Stimulated activated effector memory CD8-positive, alpha-beta T cell treated with anti-CD3 and anti-CD28 coated beads, Interleukin-12 subunit alpha, Interleukin-12 subunit beta, amount 100 ng/mL, for 72 hours (primary cell): ENCODE measurements at regions not wholly inside any gene's neighbourhood (a gene's known extent, or its start where the extent isn't known, plus 50 kb on each side); places are given as distances from the start of the nearest gene placed in this dataset.
A peak's percentile ranks its signal among the peaks of the same experiment; 100 is the strongest.
"Not testable (repeated sequence)": the region's sequence is repeated elsewhere in the genome, so short reads cannot be mapped to it uniquely, and the experiment has no call there.

ENCODE experiments used
- ATAC-seq: fragments of 150-1000 bp; cut with Tn5 transposase; 2 replicates; pipeline ENCODE4 v1.10.0; 2021
- DNase-seq, 2 donors: peaks; one replicate each; pipeline ENCODE4 v3.0.0; 2021 to 2022; ENCODE audit warnings: low spot score in 2 of 2
- H3K27ac Mint-ChIP-seq: one replicate; pipeline ENCODE4 v1.8.0; 2022; ENCODE audit warnings: mild to moderate bottlenecking, mixed read lengths
- H3K36me3 Mint-ChIP-seq: one replicate; pipeline ENCODE4 v1.8.0; 2022; ENCODE audit warnings: mild to moderate bottlenecking, mixed read lengths
- H3K4me1 Mint-ChIP-seq: one replicate; pipeline ENCODE4 v1.8.0; 2022; ENCODE audit warnings: mixed read lengths
- H3K4me3 Mint-ChIP-seq: one replicate; pipeline ENCODE4 v1.8.0; 2022; ENCODE audit warnings: mild to moderate bottlenecking, mixed read lengths
- H3K9me3 Mint-ChIP-seq: one replicate; pipeline ENCODE4 v1.8.0; 2022; ENCODE audit warnings: mixed read lengths

- H3K9me3 Mint-ChIP-seq = no peaks in the 10 kb centered on the region
- DNase-seq = no peak
- no peak for ATAC-seq
- no peak overlapping the region for H3K4me3 Mint-ChIP-seq
- H3K36me3 Mint-ChIP-seq = no peaks in the 10 kb centered on the region
- no peak overlapping the region for H3K27ac Mint-ChIP-seq
- no peaks in the 10 kb centered on the region for H3K4me1 Mint-ChIP-seq
These were observed 71.1 kb upstream of the WNT7B start for GRCh38 chr22:46047841-46048595.

DNA sequence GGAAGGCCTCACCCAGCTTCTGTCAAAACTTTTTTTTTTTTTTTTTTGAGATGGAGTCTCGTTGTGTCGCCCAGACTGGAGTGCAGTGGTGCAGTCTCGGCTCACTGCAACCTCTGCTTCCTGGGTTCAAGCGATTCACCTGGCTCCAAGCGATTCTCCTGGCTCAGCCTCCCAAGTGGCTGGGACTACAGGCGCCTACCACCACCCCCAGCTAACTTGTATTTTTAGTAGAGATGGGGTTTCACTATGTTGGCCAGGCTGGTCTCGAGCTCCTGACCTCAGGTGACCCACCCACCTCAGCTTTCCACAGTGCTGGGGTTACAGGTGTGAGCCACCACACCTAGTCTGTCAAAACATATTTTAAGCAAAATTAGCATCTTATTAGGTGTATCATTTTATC, 71.7 kb upstream of the WNT7B start:
- not testable (repeated sequence) for H3K4me1 Mint-ChIP-seq, DNase-seq, H3K9me3 Mint-ChIP-seq, H3K4me3 Mint-ChIP-seq, ATAC-seq, H3K36me3 Mint-ChIP-seq, H3K27ac Mint-ChIP-seq

GRCh38 chr22:46049726-46050450, 72.9 kb upstream of the WNT7B start:
- ATAC-seq (no peak), DNase-seq (no peak)
- H3K36me3 Mint-ChIP-seq = no peaks in the 10 kb centered on the region
- H3K27ac Mint-ChIP-seq = no peak overlapping the region
- H3K9me3 Mint-ChIP-seq = no peaks in the 10 kb centered on the region
- no peaks in the 10 kb centered on the region for H3K4me1 Mint-ChIP-seq
- H3K4me3 Mint-ChIP-seq = no peak overlapping the region

- Mint-ChIP-seq H3K36me3 (no peaks in the 10 kb centered on the region), H3K4me1 (no peaks in the 10 kb centered on the region), H3K27ac (no peak overlapping the region), H3K9me3 (no peaks in the 10 kb centered on the region), H3K4me3 (no peak overlapping the region)
- no peak for DNase-seq
- no peak for ATAC-seq
These were observed 73.5 kb upstream of the WNT7B start for GRCh38 chr22:46050451-46050845.

DNA sequence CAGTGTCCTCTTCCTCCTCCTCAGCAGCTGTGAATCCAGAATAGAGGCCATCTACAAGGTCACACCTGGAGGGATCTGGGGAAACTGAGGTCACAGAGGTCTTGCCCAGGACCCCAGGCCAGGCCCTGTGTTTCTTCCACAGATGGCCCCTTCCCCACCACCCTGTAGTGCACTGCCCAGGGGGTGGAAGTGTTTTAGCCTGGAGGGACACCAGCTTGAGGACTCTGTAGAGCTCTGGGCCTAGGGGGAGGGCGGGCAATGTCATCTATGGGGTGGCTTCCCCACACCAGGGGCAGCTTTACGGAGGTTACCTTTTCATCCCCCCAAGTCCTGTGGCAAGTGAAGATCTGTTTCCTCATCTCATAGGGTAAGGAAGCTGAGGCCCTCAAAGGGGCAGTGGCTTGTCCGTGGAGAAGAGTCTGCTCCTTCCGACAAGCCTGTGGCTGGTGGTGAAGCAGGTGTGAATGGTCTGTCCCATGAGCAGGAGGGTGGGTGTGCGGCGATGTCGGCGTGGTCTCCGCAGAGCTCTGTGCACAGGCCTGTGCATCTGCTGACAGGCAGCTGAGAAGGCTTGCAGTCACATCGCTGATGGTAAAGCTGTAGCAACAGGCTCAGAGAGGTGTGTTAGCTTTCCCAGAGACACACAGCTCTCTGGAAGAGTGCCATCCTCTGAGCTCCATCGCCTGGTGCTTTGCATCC, 74.1 kb upstream of the WNT7B start:
- no peak for DNase-seq
- no peak for ATAC-seq
- H3K4me1 Mint-ChIP-seq = no peaks in the 10 kb centered on the region
- no peaks in the 10 kb centered on the region for H3K9me3 Mint-ChIP-seq
- H3K4me3 Mint-ChIP-seq = no peak overlapping the region
- no peaks in the 10 kb centered on the region for H3K36me3 Mint-ChIP-seq
- H3K27ac Mint-ChIP-seq = no peak overlapping the region

- H3K4me1 Mint-ChIP-seq = no peaks in the 10 kb centered on the region
- no peak overlapping the region for H3K4me3 Mint-ChIP-seq
- ATAC-seq = no peak
- H3K9me3 Mint-ChIP-seq = no peaks in the 10 kb centered on the region
- H3K27ac Mint-ChIP-seq = no peak overlapping the region
- no peak for DNase-seq
- no peaks in the 10 kb centered on the region for H3K36me3 Mint-ChIP-seq
These were observed 74.7 kb upstream of the WNT7B start for GRCh38 chr22:46051646-46052045.

DNA sequence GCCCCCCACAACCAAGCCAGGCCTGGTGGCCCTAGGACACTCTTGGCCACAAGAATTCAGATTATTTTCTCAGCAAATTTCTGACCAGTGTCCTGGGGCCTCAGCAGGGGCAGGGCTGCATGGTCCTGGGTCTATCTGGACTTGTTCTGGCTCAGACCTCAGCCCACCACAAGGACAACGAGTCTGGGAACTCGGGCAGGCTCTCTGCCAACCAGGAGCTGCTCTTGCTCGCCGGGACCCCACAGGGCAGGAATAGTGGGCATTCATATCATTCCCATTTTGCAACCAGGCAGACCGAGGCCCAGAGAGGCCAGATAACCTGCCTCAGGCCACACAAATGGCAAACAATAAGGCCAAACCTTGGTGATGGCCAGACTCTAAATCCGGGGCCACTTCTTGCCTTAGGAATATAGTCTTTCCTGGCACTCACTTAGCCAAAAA, 75.4 kb upstream of the WNT7B start:
- ATAC-seq (no peak), DNase-seq (no peak)
- Mint-ChIP-seq H3K36me3 (no peaks in the 10 kb centered on the region), H3K4me3 (peak overlapping the region; percentile 74), H3K9me3 (no peaks in the 10 kb centered on the region), H3K27ac (peak overlapping the region; percentile 91), H3K4me1 (no peaks in the 10 kb centered on the region)

GRCh38 chr22:46052801-46053562, 76.0 kb upstream of the WNT7B start:
- Mint-ChIP-seq H3K9me3 (no peaks in the 10 kb centered on the region), H3K27ac (peak overlapping the region; percentile 91), H3K36me3 (no peaks in the 10 kb centered on the region), H3K4me1 (no peaks in the 10 kb centered on the region), H3K4me3 (peak overlapping the region; percentile 74)
- DNase-seq = no peak
- ATAC-seq = no peak

- Mint-ChIP-seq H3K27ac (peak overlapping the region; percentile 91), H3K4me3 (peak overlapping the region; percentile 74), H3K9me3 (no peaks in the 10 kb centered on the region), H3K36me3 (no peaks in the 10 kb centered on the region), H3K4me1 (no peaks in the 10 kb centered on the region)
- peak; percentile 71 for ATAC-seq
- DNase-seq = peak; percentile 38 to 83
These were observed 76.7 kb upstream of the WNT7B start for GRCh38 chr22:46053563-46054090.

GRCh38 chr22:46054091-46055073, 77.4 kb upstream of the WNT7B start:
- peak overlapping the region; percentile 91 for H3K27ac Mint-ChIP-seq
- DNase-seq = peak in 1 of 2 donors; percentile 73
- peak overlapping the region; percentile 74 for H3K4me3 Mint-ChIP-seq
- ATAC-seq = peak; percentile 52
- no peaks in the 10 kb centered on the region for H3K9me3 Mint-ChIP-seq
- H3K36me3 Mint-ChIP-seq = no peaks in the 10 kb centered on the region
- H3K4me1 Mint-ChIP-seq = no peaks in the 10 kb centered on the region

DNA sequence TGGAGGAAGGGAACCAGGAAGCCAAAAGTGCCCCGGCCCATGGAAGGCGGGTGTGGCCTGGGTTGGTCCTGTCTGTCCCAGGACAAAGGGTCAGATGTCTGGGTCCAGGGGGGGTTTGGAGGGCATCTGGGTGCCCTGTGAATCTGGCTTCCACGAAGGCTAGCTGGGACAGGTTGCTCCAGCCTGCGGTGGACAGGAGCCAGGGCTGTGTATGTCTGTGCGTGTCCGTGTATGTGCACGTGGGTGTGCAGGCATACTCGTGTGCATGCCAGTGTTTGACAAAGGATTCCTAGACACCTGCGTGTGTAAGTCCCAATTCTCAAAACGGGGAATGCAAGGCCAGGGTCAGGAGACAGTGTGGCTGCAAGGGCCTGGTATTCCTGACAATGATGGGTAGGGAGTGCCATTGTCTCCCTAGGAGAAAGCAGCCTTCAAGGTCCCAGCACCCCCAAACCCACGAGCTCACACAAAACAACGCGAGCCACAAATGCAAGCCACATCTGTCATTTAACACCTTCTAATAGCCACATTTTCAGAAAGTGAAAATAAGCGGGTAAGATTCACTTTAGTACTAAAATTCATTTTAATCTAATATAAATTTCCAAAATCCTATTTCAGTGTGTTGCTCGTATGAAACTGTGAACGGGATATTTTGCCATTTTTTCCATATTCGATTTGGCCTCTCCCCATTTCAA, 78.4 kb upstream of the WNT7B start:
- Mint-ChIP-seq H3K4me3 (peak overlapping the region; percentile 74), H3K27ac (peak overlapping the region; percentile 85), H3K36me3 (no peaks in the 10 kb centered on the region), H3K4me1 (no peaks in the 10 kb centered on the region), H3K9me3 (no peaks in the 10 kb centered on the region)
- no peak for ATAC-seq
- DNase-seq = no peak

GRCh38 chr22:46055911-46056545, 79.1 kb upstream of the WNT7B start:
- Mint-ChIP-seq H3K27ac (no peak overlapping the region), H3K4me1 (no peaks in the 10 kb centered on the region), H3K4me3 (no peak overlapping the region), H3K36me3 (no peaks in the 10 kb centered on the region), H3K9me3 (no peaks in the 10 kb centered on the region)
- ATAC-seq (no peak), DNase-seq (no peak)

DNA sequence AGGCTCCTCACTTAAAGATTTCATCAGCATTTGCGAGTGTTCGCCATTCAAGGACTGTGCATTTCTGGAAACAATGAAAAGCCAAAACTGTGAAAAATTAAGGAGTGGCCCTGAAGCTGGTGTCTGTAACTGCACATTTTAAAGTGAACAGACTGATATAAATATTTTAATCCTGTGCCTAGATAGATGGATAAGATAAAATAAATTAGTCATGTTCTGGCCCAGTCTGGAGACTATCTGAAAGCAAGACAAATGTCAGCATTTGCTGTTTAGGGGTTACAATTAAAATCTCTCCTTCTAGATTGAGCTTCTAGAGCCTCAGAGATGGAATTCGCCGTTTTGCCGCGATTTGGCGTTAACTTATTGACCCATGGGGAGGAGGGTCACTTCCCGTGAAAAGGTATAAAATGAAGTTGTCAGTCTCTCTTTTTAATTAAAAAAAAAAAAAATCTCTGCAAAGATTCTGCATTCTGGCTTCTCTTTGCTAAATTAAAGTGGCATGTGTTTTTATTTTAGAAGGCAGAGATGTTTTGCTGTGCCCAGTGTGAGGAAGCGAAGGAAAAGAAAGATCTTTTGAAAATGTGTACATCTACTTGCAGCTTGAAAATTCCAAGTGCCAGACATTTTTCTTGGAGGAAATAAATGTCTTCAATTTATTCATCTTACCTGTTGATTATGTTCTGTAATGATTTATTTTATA, 79.7 kb upstream of the WNT7B start:
- no peaks in the 10 kb centered on the region for H3K36me3 Mint-ChIP-seq
- H3K4me1 Mint-ChIP-seq = no peaks in the 10 kb centered on the region
- DNase-seq (no peak), ATAC-seq (no peak)
- no peak overlapping the region for H3K27ac Mint-ChIP-seq
- no peaks in the 10 kb centered on the region for H3K9me3 Mint-ChIP-seq
- H3K4me3 Mint-ChIP-seq = no peak overlapping the region
